ENCODE measurements at regions not wholly inside any gene's neighbourhood (a gene's known extent, or its start where the extent isn't known, plus 50 kb on each side); places are given as distances from the start of the nearest gene placed in this dataset.

DNA sequence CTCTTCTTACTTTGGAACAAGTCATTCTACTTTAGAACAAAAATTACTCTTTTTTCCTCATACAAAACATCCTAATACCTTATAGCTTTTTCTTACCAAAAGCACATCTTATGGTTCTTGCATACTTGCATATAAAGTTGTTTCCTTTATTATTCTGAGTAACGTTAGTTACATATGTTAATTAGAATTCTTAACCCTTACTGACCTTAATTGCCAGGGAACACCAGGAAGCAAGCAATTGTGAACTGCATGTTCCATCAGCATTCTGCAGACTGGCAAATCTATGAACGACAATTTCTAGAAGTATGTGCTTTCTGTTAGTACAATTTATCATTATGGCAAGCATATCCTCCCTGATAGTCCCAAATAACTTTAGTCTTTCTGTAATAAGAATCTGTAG lies 831.0 kb downstream of the C6orf118 start:
- TF ChIP-seq EZH2phosphoT487 (IDR thresholded peaks at IDR 0.05; ENCODE audit: borderline replicate concordance, low read length), result no peak
- TF ChIP-seq, protein P1, sequence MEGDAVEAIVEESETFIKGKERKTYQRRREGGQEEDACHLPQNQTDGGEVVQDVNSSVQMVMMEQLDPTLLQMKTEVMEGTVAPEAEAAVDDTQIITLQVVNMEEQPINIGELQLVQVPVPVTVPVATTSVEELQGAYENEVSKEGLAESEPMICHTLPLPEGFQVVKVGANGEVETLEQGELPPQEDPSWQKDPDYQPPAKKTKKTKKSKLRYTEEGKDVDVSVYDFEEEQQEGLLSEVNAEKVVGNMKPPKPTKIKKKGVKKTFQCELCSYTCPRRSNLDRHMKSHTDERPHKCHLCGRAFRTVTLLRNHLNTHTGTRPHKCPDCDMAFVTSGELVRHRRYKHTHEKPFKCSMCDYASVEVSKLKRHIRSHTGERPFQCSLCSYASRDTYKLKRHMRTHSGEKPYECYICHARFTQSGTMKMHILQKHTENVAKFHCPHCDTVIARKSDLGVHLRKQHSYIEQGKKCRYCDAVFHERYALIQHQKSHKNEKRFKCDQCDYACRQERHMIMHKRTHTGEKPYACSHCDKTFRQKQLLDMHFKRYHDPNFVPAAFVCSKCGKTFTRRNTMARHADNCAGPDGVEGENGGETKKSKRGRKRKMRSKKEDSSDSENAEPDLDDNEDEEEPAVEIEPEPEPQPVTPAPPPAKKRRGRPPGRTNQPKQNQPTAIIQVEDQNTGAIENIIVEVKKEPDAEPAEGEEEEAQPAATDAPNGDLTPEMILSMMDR (IDR thresholded peaks at IDR 0.05; ENCODE audit: low read depth, low read length, poor library complexity, severe bottlenecking), result no peak
